Epithelial cell of proximal tubule (primary cell): ENCODE measurements at regions not wholly inside any gene's neighbourhood (a gene's known extent, or its start where the extent isn't known, plus 50 kb on each side); places are given as distances from the start of the nearest gene placed in this dataset.
A peak's percentile ranks its signal among the peaks of the same experiment; 100 is the strongest.

ENCODE experiments used
- DNase-seq: peaks from one replicate; pipeline ENCODE4 v3.0.0-alpha.2; 2011; ENCODE audit warnings: low read depth
- H3K4me3 ChIP-seq: 2 replicates; pipeline ENCODE4 v1.5.1; 2011; ENCODE audit warnings: low read depth, mild to moderate bottlenecking, low read length
- TF ChIP-seq, protein P1 (sequence below): conservative IDR thresholded peaks from 2 replicates; pipeline ENCODE4 v1.5.1; 2012; ENCODE audit warnings: low read depth, mild to moderate bottlenecking, low read length

- no peak for DNase-seq
- TF ChIP-seq, protein P1, sequence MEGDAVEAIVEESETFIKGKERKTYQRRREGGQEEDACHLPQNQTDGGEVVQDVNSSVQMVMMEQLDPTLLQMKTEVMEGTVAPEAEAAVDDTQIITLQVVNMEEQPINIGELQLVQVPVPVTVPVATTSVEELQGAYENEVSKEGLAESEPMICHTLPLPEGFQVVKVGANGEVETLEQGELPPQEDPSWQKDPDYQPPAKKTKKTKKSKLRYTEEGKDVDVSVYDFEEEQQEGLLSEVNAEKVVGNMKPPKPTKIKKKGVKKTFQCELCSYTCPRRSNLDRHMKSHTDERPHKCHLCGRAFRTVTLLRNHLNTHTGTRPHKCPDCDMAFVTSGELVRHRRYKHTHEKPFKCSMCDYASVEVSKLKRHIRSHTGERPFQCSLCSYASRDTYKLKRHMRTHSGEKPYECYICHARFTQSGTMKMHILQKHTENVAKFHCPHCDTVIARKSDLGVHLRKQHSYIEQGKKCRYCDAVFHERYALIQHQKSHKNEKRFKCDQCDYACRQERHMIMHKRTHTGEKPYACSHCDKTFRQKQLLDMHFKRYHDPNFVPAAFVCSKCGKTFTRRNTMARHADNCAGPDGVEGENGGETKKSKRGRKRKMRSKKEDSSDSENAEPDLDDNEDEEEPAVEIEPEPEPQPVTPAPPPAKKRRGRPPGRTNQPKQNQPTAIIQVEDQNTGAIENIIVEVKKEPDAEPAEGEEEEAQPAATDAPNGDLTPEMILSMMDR = no peak
- no peak overlapping the region for H3K4me3 ChIP-seq
These were observed 152.9 kb downstream of the SNX10 start for GRCh38 chr7:26444555-26444954.

DNA sequence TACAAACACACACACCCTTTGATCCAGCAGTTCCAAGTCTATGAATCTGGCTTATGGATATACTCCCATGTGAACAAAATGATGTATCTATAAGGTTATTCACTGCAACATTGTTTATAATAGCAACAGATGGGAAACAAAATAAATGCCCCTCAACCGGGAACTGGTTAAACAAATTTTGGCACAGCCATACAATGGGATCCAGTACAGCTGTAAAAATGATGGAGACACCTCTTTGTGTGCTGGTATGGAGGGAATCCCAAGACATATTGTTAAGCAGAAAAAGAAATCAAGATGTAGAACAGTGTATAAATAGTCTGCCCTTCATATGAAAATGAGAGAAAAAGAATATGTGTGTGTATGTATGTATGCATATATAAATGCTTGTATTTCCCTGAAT, 155.5 kb downstream of the SNX10 start:
- DNase-seq = no peak
- TF ChIP-seq, protein P1 = no peak
- H3K4me3 ChIP-seq = no peak overlapping the region

DNA sequence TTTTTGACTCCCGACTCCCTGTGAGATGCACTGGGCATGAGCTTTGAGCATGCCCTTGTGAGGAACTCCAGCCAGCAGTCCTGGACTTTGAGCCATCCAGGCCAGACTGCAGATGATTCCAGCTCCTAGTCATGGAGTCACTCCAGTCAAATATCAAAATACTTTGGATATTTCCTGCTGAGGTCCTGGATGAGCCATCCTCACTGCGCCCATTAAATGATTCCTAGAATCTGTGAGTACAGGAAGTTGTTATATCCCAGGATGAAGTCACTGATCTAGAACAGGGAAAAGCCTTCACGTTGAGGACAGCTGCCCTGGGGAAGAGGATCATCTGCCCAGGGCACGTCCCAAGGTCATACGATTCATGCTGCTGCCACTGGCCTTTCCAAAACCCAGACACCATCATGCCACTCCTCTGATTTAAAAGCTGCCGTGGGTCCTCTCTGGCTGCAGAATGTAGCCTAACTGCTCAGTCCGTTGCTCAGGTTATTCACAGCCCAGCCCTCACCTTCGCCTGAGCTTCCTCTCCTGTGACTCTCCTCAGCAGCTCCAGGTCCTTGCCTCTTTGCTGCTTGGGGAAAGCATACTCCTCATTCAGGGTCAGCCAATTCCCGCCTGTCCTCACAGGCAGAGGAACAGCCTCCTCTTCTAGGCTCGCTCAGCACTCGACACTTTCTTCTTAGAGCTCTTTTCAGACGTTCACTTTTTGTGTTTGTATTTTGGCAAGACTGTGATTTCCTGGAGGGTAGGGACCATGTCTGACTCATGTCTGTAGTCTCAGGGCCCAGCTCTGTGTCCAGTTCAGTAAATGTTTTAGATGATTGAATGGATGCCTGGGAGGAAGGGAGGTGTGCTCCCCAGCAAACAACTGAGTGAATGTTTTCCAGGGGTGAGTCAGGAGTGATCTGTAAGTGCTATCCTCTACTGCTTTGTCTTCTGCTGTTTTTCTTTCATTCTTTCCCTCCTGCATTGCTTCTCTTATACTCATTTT, 157.8 kb downstream of the SNX10 start:
- H3K4me3 ChIP-seq = peak overlapping the region; percentile 30
- peak; percentile 82 for DNase-seq
- TF ChIP-seq, protein P1 = no peak

DNA sequence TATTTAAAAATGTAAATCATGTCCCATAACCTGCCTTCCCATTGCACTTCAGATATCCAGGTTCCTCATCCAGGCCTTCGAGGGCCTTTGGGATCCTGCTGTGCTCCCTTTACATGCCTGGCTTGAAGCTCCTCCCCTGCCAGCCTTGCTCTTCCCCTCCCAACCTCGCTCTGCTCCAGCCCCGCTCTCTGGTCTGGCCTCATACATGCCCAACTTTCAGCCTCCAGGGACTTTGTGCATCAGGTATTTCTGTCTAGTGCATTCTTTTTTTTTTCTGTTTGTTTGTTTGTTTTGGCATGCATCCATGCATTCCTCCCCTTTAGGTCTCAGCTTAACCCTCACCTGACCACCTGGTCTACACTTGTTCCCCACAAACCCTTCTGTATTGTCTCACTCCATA, 160.3 kb downstream of the SNX10 start:
- no peak for DNase-seq
- TF ChIP-seq, protein P1 = no peak
- H3K4me3 ChIP-seq = no peak overlapping the region

DNA sequence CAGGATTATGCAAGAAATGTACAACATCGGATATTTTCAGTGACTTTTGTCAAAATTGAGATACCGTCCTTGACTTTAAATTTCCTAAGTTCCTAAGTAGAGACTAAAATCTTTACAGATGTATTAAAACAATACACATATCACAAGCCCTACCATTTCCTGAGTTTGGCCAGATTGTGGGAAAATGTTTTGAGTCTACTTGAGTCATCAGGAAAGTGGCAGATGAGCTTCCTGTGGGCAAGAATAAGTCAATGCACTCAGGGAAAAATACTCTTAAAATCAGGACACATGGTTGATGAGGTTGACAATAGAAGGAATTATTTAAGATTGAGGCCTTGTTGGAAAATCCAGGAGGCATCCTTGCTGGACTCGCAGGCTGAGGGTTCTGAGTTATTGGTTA, 162.5 kb downstream of the SNX10 start:
- TF ChIP-seq, protein P1 = no peak
- DNase-seq = no peak
- no peak overlapping the region for H3K4me3 ChIP-seq

- no peak for DNase-seq
- no peak overlapping the region for H3K4me3 ChIP-seq
- TF ChIP-seq, protein P1 = no peak
These were observed 166.2 kb downstream of the SNX10 start for GRCh38 chr7:26457696-26458327.
